ENCODE measurements at regions not wholly inside any gene's neighbourhood (a gene's known extent, or its start where the extent isn't known, plus 50 kb on each side); places are given as distances from the start of the nearest gene placed in this dataset.

DNA sequence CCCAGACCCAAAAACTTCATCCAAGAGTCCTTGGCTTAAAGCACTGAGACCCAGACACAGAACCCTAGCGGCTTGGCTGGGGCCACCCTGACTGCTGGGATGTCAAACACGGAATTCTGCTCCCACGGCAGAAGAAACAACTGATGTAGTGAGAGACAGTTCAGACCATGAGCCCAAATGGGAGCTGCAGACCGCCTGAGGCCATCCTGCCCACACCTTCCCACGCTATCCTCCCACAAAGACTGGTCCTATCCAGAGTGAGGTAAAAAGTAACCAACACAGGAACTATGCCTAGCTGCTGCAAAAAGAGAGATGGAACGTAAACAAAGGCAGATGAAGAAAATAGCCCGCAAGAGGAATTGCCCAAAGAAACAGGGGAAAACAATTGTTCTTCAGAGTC, 203.3 kb downstream of the PTPRU start:
- Histone ChIP-seq H3K27ac (replicated peaks in 1 of 4) (no peak overlapping the region), H3K36me3 (no peaks in the 10 kb centered on the region), H3K27me3 (peaks cover 0 to 63% (median 0%) of the 10 kb centered on the region in 4 donors), H3K9me3 (no peaks in the 10 kb centered on the region), H3K4me1 (no peaks in the 10 kb centered on the region), H3K4me3 (no peak overlapping the region)
- TF ChIP-seq EP300 (IDR thresholded peaks at IDR 0.05) (no peak), POLR2AphosphoS5 (IDR thresholded peaks at IDR 0.05) (no peak), POLR2A (IDR thresholded peaks at IDR 0.05; ENCODE audit: low read depth) (no peak)
- TF ChIP-seq, protein P1, sequence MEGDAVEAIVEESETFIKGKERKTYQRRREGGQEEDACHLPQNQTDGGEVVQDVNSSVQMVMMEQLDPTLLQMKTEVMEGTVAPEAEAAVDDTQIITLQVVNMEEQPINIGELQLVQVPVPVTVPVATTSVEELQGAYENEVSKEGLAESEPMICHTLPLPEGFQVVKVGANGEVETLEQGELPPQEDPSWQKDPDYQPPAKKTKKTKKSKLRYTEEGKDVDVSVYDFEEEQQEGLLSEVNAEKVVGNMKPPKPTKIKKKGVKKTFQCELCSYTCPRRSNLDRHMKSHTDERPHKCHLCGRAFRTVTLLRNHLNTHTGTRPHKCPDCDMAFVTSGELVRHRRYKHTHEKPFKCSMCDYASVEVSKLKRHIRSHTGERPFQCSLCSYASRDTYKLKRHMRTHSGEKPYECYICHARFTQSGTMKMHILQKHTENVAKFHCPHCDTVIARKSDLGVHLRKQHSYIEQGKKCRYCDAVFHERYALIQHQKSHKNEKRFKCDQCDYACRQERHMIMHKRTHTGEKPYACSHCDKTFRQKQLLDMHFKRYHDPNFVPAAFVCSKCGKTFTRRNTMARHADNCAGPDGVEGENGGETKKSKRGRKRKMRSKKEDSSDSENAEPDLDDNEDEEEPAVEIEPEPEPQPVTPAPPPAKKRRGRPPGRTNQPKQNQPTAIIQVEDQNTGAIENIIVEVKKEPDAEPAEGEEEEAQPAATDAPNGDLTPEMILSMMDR (IDR thresholded peaks at IDR 0.05) = no peak
- intact Hi-C loops (cut with DNase I) = no loop called here
- WGBS = 56% methylated on average over 7 of the region's 7 CpGs
- DNase-seq (ENCODE audit: extremely low spot score) = no peak

DNA sequence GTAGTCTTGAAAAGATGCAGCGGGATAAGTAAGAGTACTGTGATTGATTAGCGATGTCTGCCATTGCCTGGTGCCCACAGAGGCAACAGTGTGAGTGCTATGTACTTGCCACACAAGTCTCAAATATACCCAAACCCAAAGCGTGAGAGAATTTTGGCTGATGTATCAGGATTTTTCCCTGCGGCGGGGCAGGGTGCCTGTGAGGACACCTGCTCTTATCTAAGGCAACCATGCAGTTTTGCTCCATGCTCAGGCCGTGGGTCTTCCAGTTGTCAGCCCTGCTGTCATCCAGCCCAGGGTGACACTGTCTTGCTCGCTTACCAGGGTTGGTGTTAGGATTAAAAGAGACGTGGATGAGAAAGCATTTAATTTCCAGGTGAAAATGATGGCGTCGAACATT, 202.7 kb downstream of the PTPRU start:
- intact Hi-C loops (cut with DNase I) = no loop called here
- no peaks in the 10 kb centered on the region for H3K4me1 ChIP-seq
- peaks cover 0 to 57% (median 0%) of the 10 kb centered on the region in 4 donors for H3K27me3 ChIP-seq
- DNase-seq (ENCODE audit: extremely low spot score) = no peak
- H3K36me3 ChIP-seq = no peaks in the 10 kb centered on the region
- H3K9me3 ChIP-seq = no peaks in the 10 kb centered on the region
- 88% methylated on average over 10 of the region's 10 CpGs for WGBS
- no peak overlapping the region for H3K27ac ChIP-seq (replicated peaks in 1 of 4)
- TF ChIP-seq EP300 (IDR thresholded peaks at IDR 0.05) (no peak), POLR2AphosphoS5 (IDR thresholded peaks at IDR 0.05) (no peak), POLR2A (IDR thresholded peaks at IDR 0.05; ENCODE audit: low read depth) (no peak)
- TF ChIP-seq, protein P1 (IDR thresholded peaks at IDR 0.05) = no peak
- H3K4me3 ChIP-seq = no peak overlapping the region

DNA sequence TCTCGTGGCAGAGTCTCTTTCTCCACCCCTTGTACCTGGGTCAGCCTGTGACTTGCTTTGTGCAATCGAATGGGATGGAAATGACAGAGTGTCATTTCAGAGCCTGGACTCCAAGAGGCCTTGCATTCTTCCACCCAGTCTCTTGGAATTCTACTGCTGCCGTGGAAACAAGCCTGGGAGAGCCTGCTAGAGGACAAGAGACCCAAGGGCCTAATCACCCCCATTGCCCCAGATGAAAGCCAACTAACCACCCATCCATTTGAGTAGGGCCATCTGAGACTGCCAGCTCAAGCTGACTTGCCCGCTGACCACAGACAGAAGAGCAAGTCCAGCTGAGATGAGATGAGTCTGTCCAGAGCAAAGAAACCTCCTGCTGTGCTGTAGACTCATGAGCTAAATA, 201.6 kb downstream of the PTPRU start:
- 69% methylated on average over 4 of the region's 4 CpGs for WGBS

DNA sequence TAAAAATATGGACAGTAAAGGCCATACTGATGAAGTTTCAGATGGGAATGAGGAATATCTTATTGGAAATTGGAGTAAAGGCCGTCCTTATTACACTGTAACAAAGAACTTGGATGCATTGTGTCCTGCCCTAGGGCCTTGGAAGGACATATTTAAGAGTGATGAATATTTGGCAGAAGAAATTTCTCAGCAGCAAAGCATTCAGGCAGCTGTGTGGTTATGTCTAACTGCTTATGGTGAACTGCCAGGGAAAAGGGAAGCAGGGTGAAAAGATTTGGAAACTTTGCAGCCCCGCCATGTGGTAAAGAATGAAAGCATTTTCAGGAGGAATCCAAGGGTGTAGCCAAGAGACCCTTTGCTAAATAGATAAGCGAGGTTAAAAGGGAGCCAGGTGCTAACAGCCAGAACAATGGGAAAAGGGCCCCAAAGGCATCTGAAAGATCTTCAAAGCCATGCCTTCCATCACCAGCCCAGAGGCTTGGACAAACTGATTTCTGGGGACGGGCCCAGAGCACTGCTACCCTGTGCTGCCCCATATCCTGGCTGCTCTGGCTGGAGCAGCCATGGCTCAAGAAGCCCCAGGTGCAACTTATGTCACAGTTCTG, 200.0 kb downstream of the PTPRU start:
- TF ChIP-seq, protein P1 (IDR thresholded peaks at IDR 0.05) = no peak
- TF ChIP-seq POLR2A (IDR thresholded peaks at IDR 0.05; ENCODE audit: low read depth) = no peak
- no peak for TF ChIP-seq POLR2AphosphoS5 (IDR thresholded peaks at IDR 0.05)
- TF ChIP-seq EP300 (IDR thresholded peaks at IDR 0.05) = no peak
- 54% methylated on average over 4 of the region's 4 CpGs for WGBS
- no peak for DNase-seq (ENCODE audit: extremely low spot score)
- H3K27ac ChIP-seq (replicated peaks in 1 of 4) = no peak overlapping the region
- intact Hi-C loops (cut with DNase I) = no loop called here
- no peaks in the 10 kb centered on the region for H3K4me1 ChIP-seq
- H3K4me3 ChIP-seq = no peak overlapping the region
- H3K27me3 ChIP-seq = peaks cover 0 to 47% (median 0%) of the 10 kb centered on the region in 4 donors
- peaks cover 0 to 5% (median 0%) of the 10 kb centered on the region in 4 donors for H3K9me3 ChIP-seq
- no peaks in the 10 kb centered on the region for H3K36me3 ChIP-seq

More for the DNA sequence above, 201.6 kb downstream of the PTPRU start:
- intact Hi-C loops (cut with DNase I) = no loop called here
- Histone ChIP-seq H3K4me1 (no peaks in the 10 kb centered on the region), H3K9me3 (no peaks in the 10 kb centered on the region), H3K36me3 (no peaks in the 10 kb centered on the region), H3K27me3 (peaks cover 0 to 47% (median 0%) of the 10 kb centered on the region in 4 donors), H3K27ac (replicated peaks in 1 of 4) (no peak overlapping the region), H3K4me3 (no peak overlapping the region)
- DNase-seq (ENCODE audit: extremely low spot score) = no peak
- TF ChIP-seq POLR2AphosphoS5 (IDR thresholded peaks at IDR 0.05) (no peak), EP300 (IDR thresholded peaks at IDR 0.05) (no peak), POLR2A (IDR thresholded peaks at IDR 0.05; ENCODE audit: low read depth) (no peak)
- TF ChIP-seq, protein P1 (IDR thresholded peaks at IDR 0.05) = no peak

DNA sequence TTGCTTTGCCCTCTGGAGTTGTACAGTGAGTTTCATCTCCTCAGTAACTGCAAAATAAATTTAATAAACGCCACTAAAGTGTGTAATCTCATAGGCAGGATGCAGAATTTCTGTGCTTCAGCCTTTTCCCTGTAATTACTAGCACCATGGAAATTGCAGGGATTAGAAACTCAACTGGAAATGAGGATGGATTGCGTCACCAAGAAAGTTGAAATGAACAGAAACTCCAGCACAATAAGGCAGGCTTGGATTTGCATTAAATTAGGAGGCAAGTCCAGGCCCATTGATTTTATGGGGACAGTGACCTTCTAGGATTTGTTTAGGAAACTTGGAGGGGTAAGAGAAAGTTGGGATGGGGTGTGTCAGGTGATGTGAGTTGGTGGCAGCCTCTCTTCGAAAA, 197.5 kb downstream of the PTPRU start:
- Histone ChIP-seq H3K36me3 (no peaks in the 10 kb centered on the region), H3K27ac (replicated peaks in 1 of 4) (no peak overlapping the region), H3K4me1 (no peaks in the 10 kb centered on the region), H3K4me3 (no peak overlapping the region), H3K27me3 (peaks cover 0 to 43% (median 0%) of the 10 kb centered on the region in 4 donors), H3K9me3 (peaks cover 0 to 15% (median 0%) of the 10 kb centered on the region in 4 donors)
- TF ChIP-seq EP300 (IDR thresholded peaks at IDR 0.05) (no peak), POLR2AphosphoS5 (IDR thresholded peaks at IDR 0.05) (no peak), POLR2A (IDR thresholded peaks at IDR 0.05; ENCODE audit: low read depth) (no peak)
- TF ChIP-seq, protein P1 (IDR thresholded peaks at IDR 0.05) = no peak
- DNase-seq (ENCODE audit: extremely low spot score) = no peak
- intact Hi-C loops (cut with DNase I) = no loop called here
- WGBS = 75% methylated on average over 3 of the region's 3 CpGs

Data from esophagus muscularis mucosa (tissue), 4 donors.